Activated naive CD4-positive, alpha-beta T cell treated with anti-CD3 and anti-CD28 coated beads, Interleukin-2, amount 10 ng/mL, durations not matched to agents 7 days and 5 days (primary cell): ENCODE measurements at regions not wholly inside any gene's neighbourhood (a gene's known extent, or its start where the extent isn't known, plus 50 kb on each side); places are given as distances from the start of the nearest gene placed in this dataset.

ENCODE experiments used
- CTCF ChIA-PET: fragments of 350-600 bp; sonication (Branson Sonifier 250); formaldehyde crosslinking; loops from one replicate; lab custom pipeline; 2021; ENCODE audit warnings: antibody characterized with exemption; lab: Charles Lee
- DNase-seq: peaks from one replicate; pipeline ENCODE4 v3.0.0-alpha.2; 2020
- H3K27ac Mint-ChIP-seq: one replicate; pipeline ENCODE4 v1.8.0; 2021; ENCODE audit warnings: mild to moderate bottlenecking, moderate library complexity, mixed read lengths
- H3K27me3 Mint-ChIP-seq: one replicate; pipeline ENCODE4 v1.8.0; 2021; ENCODE audit warnings: mild to moderate bottlenecking, mixed read lengths
- H3K36me3 Mint-ChIP-seq: one replicate; pipeline ENCODE4 v1.8.0; 2021; ENCODE audit warnings: mixed read lengths
- H3K4me1 Mint-ChIP-seq: one replicate; pipeline ENCODE4 v1.8.0; 2021; ENCODE audit warnings: mixed read lengths
- H3K4me3 Mint-ChIP-seq: one replicate; pipeline ENCODE4 v1.8.0; 2021; ENCODE audit warnings: mild to moderate bottlenecking, moderate library complexity, mixed read lengths
- H3K9me3 Mint-ChIP-seq: one replicate; pipeline ENCODE4 v1.8.0; 2021; ENCODE audit warnings: mixed read lengths

GRCh38 chr11:23555085-23555484 lies 694.8 kb upstream of the CCDC179 start:
- no peaks in the 10 kb centered on the region for H3K36me3 Mint-ChIP-seq
- no peaks in the 10 kb centered on the region for H3K27me3 Mint-ChIP-seq
- no peak for DNase-seq
- H3K27ac Mint-ChIP-seq: no peak overlapping the region
- H3K4me1 Mint-ChIP-seq: no peaks in the 10 kb centered on the region
- H3K4me3 Mint-ChIP-seq: no peak overlapping the region
- H3K9me3 Mint-ChIP-seq: peaks cover under 1% of the 10 kb centered on the region
- CTCF ChIA-PET: no interaction called here

GRCh38 chr11:23556163-23556750 lies 696.0 kb upstream of the CCDC179 start:
- H3K4me3 Mint-ChIP-seq: no peak overlapping the region

GRCh38 chr11:23563591-23563990 lies 703.3 kb upstream of the CCDC179 start:
- no peaks in the 10 kb centered on the region for H3K4me1 Mint-ChIP-seq
- no peak overlapping the region for H3K27ac Mint-ChIP-seq

More at GRCh38 chr11:23556163-23556750, 696.0 kb upstream of the CCDC179 start:
- H3K9me3 Mint-ChIP-seq: no peaks in the 10 kb centered on the region
- DNase-seq: no peak
- H3K27ac Mint-ChIP-seq: no peak overlapping the region
- CTCF ChIA-PET: no interaction called here
- no peaks in the 10 kb centered on the region for H3K36me3 Mint-ChIP-seq
- no peaks in the 10 kb centered on the region for H3K27me3 Mint-ChIP-seq
- no peaks in the 10 kb centered on the region for H3K4me1 Mint-ChIP-seq

GRCh38 chr11:23564370-23564769 lies 704.1 kb upstream of the CCDC179 start:
- Mint-ChIP-seq H3K36me3 (no peaks in the 10 kb centered on the region), H3K4me1 (no peaks in the 10 kb centered on the region), H3K27me3 (no peaks in the 10 kb centered on the region), H3K4me3 (no peak overlapping the region), H3K27ac (no peak overlapping the region), H3K9me3 (no peaks in the 10 kb centered on the region)
- no peak for DNase-seq
- CTCF ChIA-PET: no interaction called here

More at GRCh38 chr11:23563591-23563990, 703.3 kb upstream of the CCDC179 start:
- no peaks in the 10 kb centered on the region for H3K27me3 Mint-ChIP-seq
- CTCF ChIA-PET: no interaction called here
- H3K9me3 Mint-ChIP-seq: no peaks in the 10 kb centered on the region
- no peaks in the 10 kb centered on the region for H3K36me3 Mint-ChIP-seq
- no peak overlapping the region for H3K4me3 Mint-ChIP-seq
- no peak for DNase-seq

- Mint-ChIP-seq H3K4me3 (no peak overlapping the region), H3K4me1 (no peaks in the 10 kb centered on the region)
Measured at GRCh38 chr11:23569134-23569533, 708.9 kb upstream of the CCDC179 start.

GRCh38 chr11:23569547-23569946 lies 709.3 kb upstream of the CCDC179 start:
- Mint-ChIP-seq H3K4me3 (no peak overlapping the region), H3K36me3 (no peaks in the 10 kb centered on the region), H3K27me3 (no peaks in the 10 kb centered on the region), H3K9me3 (peaks cover 2% of the 10 kb centered on the region), H3K4me1 (no peaks in the 10 kb centered on the region), H3K27ac (no peak overlapping the region)
- no peak for DNase-seq
- CTCF ChIA-PET: no interaction called here

More at GRCh38 chr11:23569134-23569533, 708.9 kb upstream of the CCDC179 start:
- CTCF ChIA-PET: interaction anchor here (0.7 kb wide), 1 partner anchor 677 kb away, joined by 3 read pairs; no protein-coding TSS in a partner anchor
- Mint-ChIP-seq H3K36me3 (no peaks in the 10 kb centered on the region), H3K27me3 (no peaks in the 10 kb centered on the region), H3K9me3 (peaks cover 2% of the 10 kb centered on the region), H3K27ac (no peak overlapping the region)
- DNase-seq: no peak

GRCh38 chr11:23570828-23571227 lies 710.6 kb upstream of the CCDC179 start:
- Mint-ChIP-seq H3K27me3 (no peaks in the 10 kb centered on the region), H3K36me3 (no peaks in the 10 kb centered on the region), H3K27ac (no peak overlapping the region), H3K4me1 (no peaks in the 10 kb centered on the region), H3K4me3 (no peak overlapping the region), H3K9me3 (peaks cover 2% of the 10 kb centered on the region)
- no peak for DNase-seq
- CTCF ChIA-PET: no interaction called here

GRCh38 chr11:23573429-23573828 lies 713.2 kb upstream of the CCDC179 start:
- no peaks in the 10 kb centered on the region for H3K27me3 Mint-ChIP-seq

GRCh38 chr11:23574149-23574548 lies 713.9 kb upstream of the CCDC179 start:
- CTCF ChIA-PET: no interaction called here
- H3K4me3 Mint-ChIP-seq: no peak overlapping the region
- H3K36me3 Mint-ChIP-seq: no peaks in the 10 kb centered on the region
- no peaks in the 10 kb centered on the region for H3K4me1 Mint-ChIP-seq
- H3K9me3 Mint-ChIP-seq: peaks cover 2% of the 10 kb centered on the region
- no peaks in the 10 kb centered on the region for H3K27me3 Mint-ChIP-seq
- no peak for DNase-seq
- H3K27ac Mint-ChIP-seq: no peak overlapping the region

More at GRCh38 chr11:23573429-23573828, 713.2 kb upstream of the CCDC179 start:
- no peak overlapping the region for H3K4me3 Mint-ChIP-seq
- DNase-seq: no peak
- CTCF ChIA-PET: no interaction called here
- H3K4me1 Mint-ChIP-seq: no peaks in the 10 kb centered on the region
- H3K9me3 Mint-ChIP-seq: peaks cover 2% of the 10 kb centered on the region
- H3K27ac Mint-ChIP-seq: no peak overlapping the region
- no peaks in the 10 kb centered on the region for H3K36me3 Mint-ChIP-seq

GRCh38 chr11:23577296-23577695 lies 717.0 kb upstream of the CCDC179 start:
- H3K4me3 Mint-ChIP-seq: no peak overlapping the region
- H3K4me1 Mint-ChIP-seq: no peaks in the 10 kb centered on the region
- no peak overlapping the region for H3K27ac Mint-ChIP-seq
- peaks cover 2% of the 10 kb centered on the region for H3K9me3 Mint-ChIP-seq
- H3K27me3 Mint-ChIP-seq: no peaks in the 10 kb centered on the region
- H3K36me3 Mint-ChIP-seq: no peaks in the 10 kb centered on the region
- CTCF ChIA-PET: no interaction called here
- no peak for DNase-seq

GRCh38 chr11:23585416-23586104 lies 725.3 kb upstream of the CCDC179 start:
- no peaks in the 10 kb centered on the region for H3K27me3 Mint-ChIP-seq
- H3K27ac Mint-ChIP-seq: no peak overlapping the region
- CTCF ChIA-PET: no interaction called here
- H3K4me1 Mint-ChIP-seq: no peaks in the 10 kb centered on the region
- H3K9me3 Mint-ChIP-seq: peaks cover 2% of the 10 kb centered on the region
- no peak overlapping the region for H3K4me3 Mint-ChIP-seq
- no peaks in the 10 kb centered on the region for H3K36me3 Mint-ChIP-seq
- no peak for DNase-seq

GRCh38 chr11:23586173-23586572 lies 725.9 kb upstream of the CCDC179 start:
- no peak overlapping the region for H3K27ac Mint-ChIP-seq
- no peaks in the 10 kb centered on the region for H3K4me1 Mint-ChIP-seq
- H3K4me3 Mint-ChIP-seq: no peak overlapping the region
- CTCF ChIA-PET: no interaction called here
- H3K27me3 Mint-ChIP-seq: no peaks in the 10 kb centered on the region
- DNase-seq: no peak
- no peaks in the 10 kb centered on the region for H3K36me3 Mint-ChIP-seq
- peaks cover 2% of the 10 kb centered on the region for H3K9me3 Mint-ChIP-seq

- Mint-ChIP-seq H3K4me3 (no peak overlapping the region), H3K27ac (no peak overlapping the region), H3K9me3 (peaks cover 4% of the 10 kb centered on the region), H3K27me3 (no peaks in the 10 kb centered on the region), H3K4me1 (no peaks in the 10 kb centered on the region), H3K36me3 (no peaks in the 10 kb centered on the region)
- no peak for DNase-seq
- CTCF ChIA-PET: no interaction called here
Measured at GRCh38 chr11:23590596-23591308, 730.5 kb upstream of the CCDC179 start.

GRCh38 chr11:23594755-23595154 lies 734.5 kb upstream of the CCDC179 start:
- DNase-seq: no peak
- Mint-ChIP-seq H3K27ac (no peak overlapping the region), H3K36me3 (no peaks in the 10 kb centered on the region), H3K9me3 (peaks cover 19% of the 10 kb centered on the region), H3K27me3 (no peaks in the 10 kb centered on the region), H3K4me1 (no peaks in the 10 kb centered on the region), H3K4me3 (no peak overlapping the region)
- CTCF ChIA-PET: no interaction called here

- Mint-ChIP-seq H3K4me1 (no peaks in the 10 kb centered on the region), H3K4me3 (no peak overlapping the region), H3K9me3 (peaks cover 13% of the 10 kb centered on the region), H3K36me3 (no peaks in the 10 kb centered on the region), H3K27ac (no peak overlapping the region), H3K27me3 (no peaks in the 10 kb centered on the region)
- CTCF ChIA-PET: no interaction called here
- no peak for DNase-seq
Measured at GRCh38 chr11:23604966-23605365, 744.7 kb upstream of the CCDC179 start.
